ENCODE measurements at regions not wholly inside any gene's neighbourhood (a gene's known extent, or its start where the extent isn't known, plus 50 kb on each side); places are given as distances from the start of the nearest gene placed in this dataset.

- Histone ChIP-seq H2AFZ (ENCODE audit: low read length) (no peak overlapping the region), H3K4me1 (ENCODE audit: control insufficient read depth, extremely low read depth, insufficient read depth, low read length) (no peaks in the 10 kb centered on the region), H3K36me3 (ENCODE audit: control insufficient read depth, insufficient read depth, low read length) (no peaks in the 10 kb centered on the region), H4K20me1 (ENCODE audit: control insufficient read depth, extremely low read depth, insufficient read depth, low read length) (no peaks in the 10 kb centered on the region), H3K9ac (ENCODE audit: insufficient read depth, low read length) (no peak overlapping the region), H3K4me3 (replicated peaks in 1 of 4; ENCODE audit: control extremely low read depth in 1 of 4, insufficient read depth in 1 of 4, low read depth in 3 of 4, low read length in 4 of 4) (no peak overlapping the region), H3K79me2 (ENCODE audit: control insufficient read depth, insufficient read depth, low read length) (no peaks in the 10 kb centered on the region), H3K27me3 (ENCODE audit: control insufficient read depth, insufficient read depth, low read length) (no peaks in the 10 kb centered on the region), H3K4me2 (ENCODE audit: extremely low read depth, insufficient read depth, low read length) (no peak overlapping the region), H3K27ac (ENCODE audit: insufficient read depth, low read length) (no peak overlapping the region), H3K9me3 (ENCODE audit: control insufficient read depth, insufficient read depth, low read depth, low read length) (no peaks in the 10 kb centered on the region)
- no peak for DNase-seq (ENCODE audit: low read depth in 2 of 2)
- TF ChIP-seq EZH2 (IDR thresholded peaks at IDR 0.05; ENCODE audit: low read length, missing control alignments) (no peak), CTCF (conservative IDR thresholded peaks at IDR 0.05 in 1 of 2, IDR thresholded peaks at IDR 0.05 in 1 of 2; ENCODE audit: low read depth in 1 of 2, low read length in 2 of 2) (no peak)
Observed at GRCh38 chr15:97672586-97672985, 287.9 kb upstream of the ARRDC4 start.

- H3K4me2 ChIP-seq (ENCODE audit: extremely low read depth, insufficient read depth, low read length), result no peak overlapping the region
- TF ChIP-seq CTCF (conservative IDR thresholded peaks at IDR 0.05 in 1 of 2, IDR thresholded peaks at IDR 0.05 in 1 of 2; ENCODE audit: low read depth in 1 of 2, low read length in 2 of 2) (no peak), EZH2 (IDR thresholded peaks at IDR 0.05; ENCODE audit: low read length, missing control alignments) (no peak)
- H3K27ac ChIP-seq (ENCODE audit: insufficient read depth, low read length), result no peak overlapping the region
- no peak overlapping the region for H3K9ac ChIP-seq (ENCODE audit: insufficient read depth, low read length)
- no peak overlapping the region for H2AFZ ChIP-seq (ENCODE audit: low read length)
- no peaks in the 10 kb centered on the region for H3K9me3 ChIP-seq (ENCODE audit: control insufficient read depth, insufficient read depth, low read depth, low read length)
- H3K27me3 ChIP-seq (ENCODE audit: control insufficient read depth, insufficient read depth, low read length), result no peaks in the 10 kb centered on the region
- no peak overlapping the region for H3K4me3 ChIP-seq (replicated peaks in 1 of 4; ENCODE audit: control extremely low read depth in 1 of 4, insufficient read depth in 1 of 4, low read depth in 3 of 4, low read length in 4 of 4)
- H3K4me1 ChIP-seq (ENCODE audit: control insufficient read depth, extremely low read depth, insufficient read depth, low read length), result no peaks in the 10 kb centered on the region
- no peak for DNase-seq (ENCODE audit: low read depth in 2 of 2)
- H3K79me2 ChIP-seq (ENCODE audit: control insufficient read depth, insufficient read depth, low read length), result no peaks in the 10 kb centered on the region
- no peaks in the 10 kb centered on the region for H3K36me3 ChIP-seq (ENCODE audit: control insufficient read depth, insufficient read depth, low read length)
- H4K20me1 ChIP-seq (ENCODE audit: control insufficient read depth, extremely low read depth, insufficient read depth, low read length), result no peaks in the 10 kb centered on the region
Observed at GRCh38 chr15:97678656-97679055, 281.8 kb upstream of the ARRDC4 start.

GRCh38 chr15:97679106-97679688 is 281.3 kb upstream of the ARRDC4 start:
- Histone ChIP-seq H3K9me3 (ENCODE audit: control insufficient read depth, insufficient read depth, low read depth, low read length) (no peaks in the 10 kb centered on the region), H3K4me1 (ENCODE audit: control insufficient read depth, extremely low read depth, insufficient read depth, low read length) (no peaks in the 10 kb centered on the region), H3K79me2 (ENCODE audit: control insufficient read depth, insufficient read depth, low read length) (no peaks in the 10 kb centered on the region), H3K4me3 (replicated peaks in 1 of 4; ENCODE audit: control extremely low read depth in 1 of 4, insufficient read depth in 1 of 4, low read depth in 3 of 4, low read length in 4 of 4) (no peak overlapping the region), H2AFZ (ENCODE audit: low read length) (no peak overlapping the region), H3K27me3 (ENCODE audit: control insufficient read depth, insufficient read depth, low read length) (no peaks in the 10 kb centered on the region), H3K27ac (ENCODE audit: insufficient read depth, low read length) (no peak overlapping the region), H3K36me3 (ENCODE audit: control insufficient read depth, insufficient read depth, low read length) (no peaks in the 10 kb centered on the region), H3K9ac (ENCODE audit: insufficient read depth, low read length) (no peak overlapping the region), H3K4me2 (ENCODE audit: extremely low read depth, insufficient read depth, low read length) (no peak overlapping the region), H4K20me1 (ENCODE audit: control insufficient read depth, extremely low read depth, insufficient read depth, low read length) (no peaks in the 10 kb centered on the region)
- no peak for TF ChIP-seq CTCF (conservative IDR thresholded peaks at IDR 0.05 in 1 of 2, IDR thresholded peaks at IDR 0.05 in 1 of 2; ENCODE audit: low read depth in 1 of 2, low read length in 2 of 2)
- TF ChIP-seq EZH2 (IDR thresholded peaks at IDR 0.05; ENCODE audit: low read length, missing control alignments), result no peak
- DNase-seq (ENCODE audit: low read depth in 2 of 2), result no peak

All from fibroblast of lung (primary cell).